ENCODE measurements at regions not wholly inside any gene's neighbourhood (a gene's known extent, or its start where the extent isn't known, plus 50 kb on each side); places are given as distances from the start of the nearest gene placed in this dataset.
A peak's percentile ranks its signal among the peaks of the same experiment; 100 is the strongest.
"Not testable (repeated sequence)": the region's sequence is repeated elsewhere in the genome, so short reads cannot be mapped to it uniquely, and the experiment has no call there.

- peak; percentile 3 for DNase-seq (ENCODE audit: low read depth)
Measured at GRCh38 chr5:44252545-44252944, 136.7 kb downstream of the FGF10 start.

GRCh38 chr5:44246986-44247385 is 142.2 kb downstream of the FGF10 start:
- peak; percentile 2 for DNase-seq (ENCODE audit: low read depth)

- no peak for DNase-seq (ENCODE audit: low read depth)
Measured at GRCh38 chr5:44245935-44246334, 143.3 kb downstream of the FGF10 start.

- no peak for DNase-seq (ENCODE audit: low read depth)
Measured at GRCh38 chr5:44242791-44243190, 146.4 kb downstream of the FGF10 start.

GRCh38 chr5:44236040-44236439 is 153.2 kb downstream of the FGF10 start:
- DNase-seq (ENCODE audit: low read depth): no peak

GRCh38 chr5:44233691-44234090 is 155.5 kb downstream of the FGF10 start:
- DNase-seq (ENCODE audit: low read depth): no peak

- no peak for DNase-seq (ENCODE audit: low read depth)
Measured at GRCh38 chr5:44225231-44226160, 163.7 kb downstream of the FGF10 start.

- no peak for DNase-seq (ENCODE audit: low read depth)
Measured at GRCh38 chr5:44199408-44199807, 189.8 kb downstream of the FGF10 start.

- DNase-seq (ENCODE audit: low read depth): no peak
Measured at GRCh38 chr5:44189255-44189654, 200.0 kb downstream of the FGF10 start.

- DNase-seq (ENCODE audit: low read depth): no peak
Measured at GRCh38 chr5:44187973-44188372, 201.2 kb downstream of the FGF10 start.

- no peak for DNase-seq (ENCODE audit: low read depth)
Measured at GRCh38 chr5:44183753-44184152, 205.5 kb downstream of the FGF10 start.

GRCh38 chr5:44183312-44183711 is 205.9 kb downstream of the FGF10 start:
- no peak for DNase-seq (ENCODE audit: low read depth)

GRCh38 chr5:44178414-44178813 is 210.8 kb downstream of the FGF10 start:
- DNase-seq (ENCODE audit: low read depth): no peak

GRCh38 chr5:44167540-44167939 is 221.7 kb downstream of the FGF10 start:
- no peak for DNase-seq (ENCODE audit: low read depth)

- DNase-seq (ENCODE audit: low read depth): no peak
Measured at GRCh38 chr5:44160369-44160768, 228.9 kb downstream of the FGF10 start.

- no peak for DNase-seq (ENCODE audit: low read depth)
Measured at GRCh38 chr5:44150075-44150723, 239.0 kb downstream of the FGF10 start.

- DNase-seq (ENCODE audit: low read depth): not testable (repeated sequence)
Measured at GRCh38 chr5:44117947-44118346, 271.3 kb downstream of the FGF10 start.

- not testable (repeated sequence) for DNase-seq (ENCODE audit: low read depth)
Measured at GRCh38 chr5:44108232-44108631, 281.0 kb downstream of the FGF10 start.

- DNase-seq (ENCODE audit: low read depth): peak; percentile 4
Measured at GRCh38 chr5:44099643-44100042, 289.6 kb downstream of the FGF10 start.

- no peak for DNase-seq (ENCODE audit: low read depth)
Measured at GRCh38 chr5:44089424-44090144, 299.6 kb downstream of the FGF10 start.

- no peak for DNase-seq (ENCODE audit: low read depth)
Measured at GRCh38 chr5:44085083-44085482, 304.1 kb downstream of the FGF10 start.

- not testable (repeated sequence) for DNase-seq (ENCODE audit: low read depth)
Measured at GRCh38 chr5:44074547-44074946, 314.7 kb downstream of the FGF10 start.

- DNase-seq (ENCODE audit: low read depth): no peak
Measured at GRCh38 chr5:44051591-44051990, 337.6 kb downstream of the FGF10 start.

All from amniotic epithelial cell (primary cell).